Spleen (tissue), 7 donors: ENCODE measurements at regions not wholly inside any gene's neighbourhood (a gene's known extent, or its start where the extent isn't known, plus 50 kb on each side); places are given as distances from the start of the nearest gene placed in this dataset.

ENCODE experiments used
- CTCF ChIP-seq, 11 experiments: fragments of 200-600 bp in 7 of 11; fragments of 450-650 bp in 4 of 11; sonication (generic) in 4 of 11; IDR thresholded peaks in 8 of 11; conservative IDR thresholded peaks in 3 of 11; 1 replicate in 7 of 11; 2 replicates in 4 of 11; pipeline versions ENCODE4 v1.4.0 to v1.8.0; 2016 to 2021; ENCODE audit warnings: antibody characterized with exemption in 11 of 11, inconsistent platforms in 4 of 11, mild to moderate bottlenecking in 1 of 11
- POLR2AphosphoS5 ChIP-seq, 3 donors: sonication (generic); formaldehyde crosslinking; IDR thresholded peaks; one replicate each; pipeline ENCODE4 v1.5.1; 2017; ENCODE audit warnings: antibody characterized with exemption in 3 of 3
- donor health status: DM: no; HTN: no; CAD: no; lungs with moderate emphysema.
- donor health status: DM: no; HTN: no; CAD: no.
- donor health status: DM: no; HTN: no; CAD: no.

DNA sequence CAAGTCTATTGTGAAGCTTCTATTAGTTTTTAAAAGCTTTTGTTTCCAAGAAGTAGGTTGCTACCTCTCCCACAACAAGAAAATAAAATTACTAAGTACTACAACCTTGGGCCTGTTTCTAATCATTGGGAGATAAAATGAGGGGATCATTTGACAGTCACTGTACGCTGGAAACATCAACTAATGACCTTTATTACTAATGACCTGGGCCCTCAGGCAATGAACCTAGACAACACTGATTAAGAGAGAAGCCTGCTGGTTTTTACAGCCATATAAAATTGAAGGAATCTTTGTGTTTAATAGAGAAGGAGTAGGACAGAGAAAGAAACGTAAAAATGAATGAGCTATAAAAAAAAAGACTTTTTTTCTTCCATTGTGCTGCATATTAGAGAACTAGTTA, 1000.9 kb downstream of the STPG2 start:
- no peak for TF ChIP-seq CTCF (IDR thresholded peaks at IDR 0.05 in 8 of 11, conservative IDR thresholded peaks at IDR 0.05 in 3 of 11)
- no peak for TF ChIP-seq POLR2AphosphoS5 (IDR thresholded peaks at IDR 0.05)
